H9 (cell line): ENCODE measurements at regions not wholly inside any gene's neighbourhood (a gene's known extent, or its start where the extent isn't known, plus 50 kb on each side); places are given as distances from the start of the nearest gene placed in this dataset.

Source experiments
- DNase-seq: peaks from one replicate; pipeline ENCODE4 v3.0.0-alpha.2; 2017
- H2AFZ ChIP-seq: one replicate; pipeline ENCODE4 v1.6.1; 2013; ENCODE audit warnings: mild to moderate bottlenecking, low read length, control low read depth, moderate library complexity
- H2AK5ac ChIP-seq: 2 replicates; pipeline ENCODE4 v1.6.1; 2013; ENCODE audit warnings: low read length, control low read depth, mixed read lengths; ENCODE audit not compliant: insufficient read length
- H2BK120ac ChIP-seq: one replicate; pipeline ENCODE4 v1.6.1; 2013; ENCODE audit warnings: low read depth, mild to moderate bottlenecking, low read length, control low read depth, inconsistent platforms; ENCODE audit not compliant: poor library complexity, severe bottlenecking
- H2BK12ac ChIP-seq: 2 replicates; pipeline ENCODE4 v1.6.1; 2013; ENCODE audit warnings: low read length, control low read depth, mixed read lengths, low read depth; ENCODE audit not compliant: insufficient read length
- H2BK15ac ChIP-seq: 2 replicates; pipeline ENCODE4 v1.6.1; 2013; ENCODE audit warnings: low read depth, low read length, control low read depth
- H2BK20ac ChIP-seq: one replicate; pipeline ENCODE4 v1.6.1; 2013; ENCODE audit warnings: low read depth, mild to moderate bottlenecking, low read length, control low read depth, inconsistent platforms; ENCODE audit not compliant: poor library complexity, severe bottlenecking
- H2BK5ac ChIP-seq: 2 replicates; pipeline ENCODE4 v1.6.1; 2013; ENCODE audit warnings: low read length, control low read depth, mixed read lengths; ENCODE audit not compliant: insufficient read length
- H3K14ac ChIP-seq: 2 replicates; pipeline ENCODE4 v1.6.1; 2013; ENCODE audit warnings: low read length, control low read depth; ENCODE audit not compliant: insufficient read depth
- H3K18ac ChIP-seq: 2 replicates; pipeline ENCODE4 v1.6.1; 2013; ENCODE audit warnings: low read depth, mild to moderate bottlenecking, mixed read lengths, low read length, control low read depth; ENCODE audit not compliant: insufficient read length
- H3K23ac ChIP-seq: 2 replicates; pipeline ENCODE4 v1.6.1; 2013; ENCODE audit warnings: low read length, control low read depth, mixed read lengths, low read depth; ENCODE audit not compliant: insufficient read length
- H3K23me2 ChIP-seq: 2 replicates; pipeline ENCODE4 v1.6.1; 2013; ENCODE audit warnings: low read depth, mild to moderate bottlenecking, mixed read lengths, low read length, control low read depth; ENCODE audit not compliant: insufficient read length, poor library complexity, severe bottlenecking
- H3K27ac ChIP-seq: 2 replicates; pipeline ENCODE4 v1.5.1; 2013; ENCODE audit warnings: low read length, control low read depth, mixed read lengths, low read depth; ENCODE audit not compliant: insufficient read length
- H3K27me3 ChIP-seq: 2 replicates; pipeline ENCODE4 v1.6.1; 2013; ENCODE audit warnings: low read length, control low read depth, inconsistent platforms; ENCODE audit not compliant: insufficient read depth
- H3K4ac ChIP-seq: 2 replicates; pipeline ENCODE4 v1.6.1; 2013; ENCODE audit warnings: low read depth, mild to moderate bottlenecking, control low read depth, inconsistent platforms, low read length, moderate library complexity
- H3K4me1 ChIP-seq: 2 replicates; pipeline ENCODE4 v1.6.1; 2013; ENCODE audit warnings: low read length, control low read depth, inconsistent platforms; ENCODE audit not compliant: insufficient read depth
- H3K4me2 ChIP-seq: 2 replicates; pipeline ENCODE4 v1.6.1; 2013; ENCODE audit warnings: low read length, control low read depth, mixed read lengths; ENCODE audit not compliant: insufficient read length, insufficient read depth
- H3K56ac ChIP-seq: 2 replicates; pipeline ENCODE4 v1.6.1; 2013; ENCODE audit warnings: low read depth, mild to moderate bottlenecking, mixed read lengths, low read length, control low read depth; ENCODE audit not compliant: insufficient read length
- H3K79me1 ChIP-seq: 2 replicates; pipeline ENCODE4 v1.6.1; 2013; ENCODE audit warnings: low read depth, mild to moderate bottlenecking, moderate library complexity, low read length, control low read depth, inconsistent platforms; ENCODE audit not compliant: insufficient read depth, poor library complexity, severe bottlenecking
- H3K79me2 ChIP-seq: 2 replicates; pipeline ENCODE4 v1.6.1; 2013; ENCODE audit warnings: low read length, control low read depth, inconsistent platforms; ENCODE audit not compliant: insufficient read depth
- H3K9ac ChIP-seq: 2 replicates; pipeline ENCODE4 v1.6.1; 2013; ENCODE audit warnings: low read length, control low read depth, mixed read lengths; ENCODE audit not compliant: insufficient read length; ENCODE audit errors: extremely low read depth
- H3K9me3 ChIP-seq: one replicate; pipeline ENCODE4 v1.6.1; 2013; ENCODE audit warnings: low read depth, low read length, inconsistent platforms; ENCODE audit not compliant: control insufficient read depth
- H3T11ph ChIP-seq: one replicate; pipeline ENCODE4 v1.6.1; 2013; ENCODE audit warnings: mild to moderate bottlenecking, low read length, control low read depth, inconsistent platforms
- H4K20me1 ChIP-seq: one replicate; pipeline ENCODE4 v1.6.1; 2013; ENCODE audit not compliant: control insufficient read depth, insufficient read length, insufficient read depth
- H4K5ac ChIP-seq: 2 replicates; pipeline ENCODE4 v1.6.1; 2013; ENCODE audit warnings: low read depth, mild to moderate bottlenecking, mixed read lengths, low read length, control low read depth; ENCODE audit not compliant: insufficient read length
- H4K8ac ChIP-seq: replicated peaks from 2 replicates; pipeline ENCODE4 v1.6.1; 2013; ENCODE audit warnings: low read length, control low read depth, mixed read lengths, low read depth; ENCODE audit not compliant: insufficient read length
- H4K91ac ChIP-seq: 2 replicates; pipeline ENCODE4 v1.6.1; 2013; ENCODE audit warnings: low read depth, mild to moderate bottlenecking, moderate library complexity, mixed read lengths, low read length, control low read depth; ENCODE audit not compliant: insufficient read length
- H3K27ac Mint-ChIP-seq, 3 experiments: 2 replicates in 2 of 3; 3 replicates in 1 of 3; pipeline ENCODE4 v1.8.0; 2020 to 2021; ENCODE audit warnings: mixed read lengths in 3 of 3, mild to moderate bottlenecking in 1 of 3, moderate library complexity in 1 of 3
- H3K27me3 Mint-ChIP-seq: 2 replicates; pipeline ENCODE4 v1.8.0; 2021; ENCODE audit warnings: low read depth, mild to moderate bottlenecking, moderate library complexity, mixed read lengths
- H3K36me3 Mint-ChIP-seq, 3 experiments: 2 replicates in 2 of 3; 3 replicates in 1 of 3; pipeline ENCODE4 v1.8.0; 2020 to 2021; ENCODE audit warnings: low read depth in 3 of 3, mixed read lengths in 3 of 3; ENCODE audit not compliant: insufficient read depth in 1 of 3
- H3K4me1 Mint-ChIP-seq, 2 experiments: 2 replicates each; pipeline ENCODE4 v1.8.0; 2020; ENCODE audit warnings: mixed read lengths in 2 of 2
- H3K4me3 Mint-ChIP-seq, 2 experiments: 2 replicates in 1 of 2; 3 replicates in 1 of 2; pipeline ENCODE4 v1.8.0; 2020 to 2021; ENCODE audit warnings: mild to moderate bottlenecking in 2 of 2, mixed read lengths in 2 of 2, moderate library complexity in 1 of 2
- H3K9me3 Mint-ChIP-seq, 2 experiments: 2 replicates in 1 of 2; 3 replicates in 1 of 2; pipeline ENCODE4 v1.8.0; 2020; ENCODE audit warnings: mild to moderate bottlenecking in 2 of 2, mixed read lengths in 2 of 2, moderate library complexity in 1 of 2
- CTCF ChIP-seq: fragments of 200-600 bp; sonication (generic); conservative IDR thresholded peaks from 3 replicates; pipeline ENCODE4 v1.8.0; 2021; ENCODE audit warnings: antibody characterized with exemption, mild to moderate bottlenecking
- WGBS: extraction: QIAGEN DNeasy Blood & Tissue Kit; methylation state at CpG from one replicate; pipeline ENCODE4 v1.1.7; 2013; ENCODE audit warnings: missing lambda C conversion rate, low lambda C conversion rate, mixed read lengths; ENCODE audit not compliant: insufficient read length; ENCODE audit errors: extremely low coverage; 5-methylcytosine and 5-hydroxymethylcytosine counted together

GRCh38 chr1:201764166-201764565, 64.8 kb upstream of the IPO9 start:
- Mint-ChIP-seq H3K4me3 (no peak overlapping the region), H3K36me3 (no peaks in the 10 kb centered on the region), H3K27ac (no peak overlapping the region), H3K9me3 (no peaks in the 10 kb centered on the region), H3K27me3 (no peaks in the 10 kb centered on the region), H3K4me1 (peaks cover 28 to 37% of the 10 kb centered on the region in 2 experiments)
- H4K8ac ChIP-seq = no peak overlapping the region
- no peaks in the 10 kb centered on the region for H3K79me2 ChIP-seq
- H3K27ac ChIP-seq = no peak overlapping the region
- no peak overlapping the region for H3K18ac ChIP-seq
- no peak overlapping the region for H4K91ac ChIP-seq
- H3K9me3 ChIP-seq = no peaks in the 10 kb centered on the region
- no CpG with 5 or more reads among the region's 4 CpGs for WGBS
- no peaks in the 10 kb centered on the region for H3K79me1 ChIP-seq
- no peak for TF ChIP-seq CTCF
- no peak overlapping the region for H3K23ac ChIP-seq
- no peak overlapping the region for H3K4me2 ChIP-seq
- H3K4ac ChIP-seq = no peak overlapping the region
- no peaks in the 10 kb centered on the region for H3K23me2 ChIP-seq
- H4K5ac ChIP-seq = no peak overlapping the region
- no peak overlapping the region for H2AFZ ChIP-seq
- no peaks in the 10 kb centered on the region for H3K27me3 ChIP-seq
- H2BK12ac ChIP-seq = no peak overlapping the region
- H3K14ac ChIP-seq = no peak overlapping the region
- H2BK120ac ChIP-seq = no peak overlapping the region
- no peak overlapping the region for H2AK5ac ChIP-seq
- H4K20me1 ChIP-seq = no peaks in the 10 kb centered on the region
- H2BK15ac ChIP-seq = no peak overlapping the region
- no peak overlapping the region for H3T11ph ChIP-seq
- no peak overlapping the region for H3K9ac ChIP-seq
- no peak overlapping the region for H2BK20ac ChIP-seq
- peaks cover 2% of the 10 kb centered on the region; the same call in 1 of the 2 replicates for H3K4me1 ChIP-seq
- no peak for DNase-seq
- no peak overlapping the region for H2BK5ac ChIP-seq
- no peak overlapping the region for H3K56ac ChIP-seq
